H9 (cell line): ENCODE measurements at regions not wholly inside any gene's neighbourhood (a gene's known extent, or its start where the extent isn't known, plus 50 kb on each side); places are given as distances from the start of the nearest gene placed in this dataset.

Source experiments
- DNase-seq: peaks from one replicate; pipeline ENCODE4 v3.0.0-alpha.2; 2017
- H2AFZ ChIP-seq: one replicate; pipeline ENCODE4 v1.6.1; 2013; ENCODE audit warnings: mild to moderate bottlenecking, low read length, control low read depth, moderate library complexity
- H2AK5ac ChIP-seq: 2 replicates; pipeline ENCODE4 v1.6.1; 2013; ENCODE audit warnings: low read length, control low read depth, mixed read lengths; ENCODE audit not compliant: insufficient read length
- H2BK120ac ChIP-seq: one replicate; pipeline ENCODE4 v1.6.1; 2013; ENCODE audit warnings: low read depth, mild to moderate bottlenecking, low read length, control low read depth, inconsistent platforms; ENCODE audit not compliant: poor library complexity, severe bottlenecking
- H2BK12ac ChIP-seq: 2 replicates; pipeline ENCODE4 v1.6.1; 2013; ENCODE audit warnings: low read length, control low read depth, mixed read lengths, low read depth; ENCODE audit not compliant: insufficient read length
- H2BK15ac ChIP-seq: 2 replicates; pipeline ENCODE4 v1.6.1; 2013; ENCODE audit warnings: low read depth, low read length, control low read depth
- H2BK20ac ChIP-seq: one replicate; pipeline ENCODE4 v1.6.1; 2013; ENCODE audit warnings: low read depth, mild to moderate bottlenecking, low read length, control low read depth, inconsistent platforms; ENCODE audit not compliant: poor library complexity, severe bottlenecking
- H2BK5ac ChIP-seq: 2 replicates; pipeline ENCODE4 v1.6.1; 2013; ENCODE audit warnings: low read length, control low read depth, mixed read lengths; ENCODE audit not compliant: insufficient read length
- H3K14ac ChIP-seq: 2 replicates; pipeline ENCODE4 v1.6.1; 2013; ENCODE audit warnings: low read length, control low read depth; ENCODE audit not compliant: insufficient read depth
- H3K18ac ChIP-seq: 2 replicates; pipeline ENCODE4 v1.6.1; 2013; ENCODE audit warnings: low read depth, mild to moderate bottlenecking, mixed read lengths, low read length, control low read depth; ENCODE audit not compliant: insufficient read length
- H3K23ac ChIP-seq: 2 replicates; pipeline ENCODE4 v1.6.1; 2013; ENCODE audit warnings: low read length, control low read depth, mixed read lengths, low read depth; ENCODE audit not compliant: insufficient read length
- H3K23me2 ChIP-seq: 2 replicates; pipeline ENCODE4 v1.6.1; 2013; ENCODE audit warnings: low read depth, mild to moderate bottlenecking, mixed read lengths, low read length, control low read depth; ENCODE audit not compliant: insufficient read length, poor library complexity, severe bottlenecking
- H3K27ac ChIP-seq: 2 replicates; pipeline ENCODE4 v1.5.1; 2013; ENCODE audit warnings: low read length, control low read depth, mixed read lengths, low read depth; ENCODE audit not compliant: insufficient read length
- H3K27me3 ChIP-seq: 2 replicates; pipeline ENCODE4 v1.6.1; 2013; ENCODE audit warnings: low read length, control low read depth, inconsistent platforms; ENCODE audit not compliant: insufficient read depth
- H3K4ac ChIP-seq: 2 replicates; pipeline ENCODE4 v1.6.1; 2013; ENCODE audit warnings: low read depth, mild to moderate bottlenecking, control low read depth, inconsistent platforms, low read length, moderate library complexity
- H3K4me1 ChIP-seq: 2 replicates; pipeline ENCODE4 v1.6.1; 2013; ENCODE audit warnings: low read length, control low read depth, inconsistent platforms; ENCODE audit not compliant: insufficient read depth
- H3K4me2 ChIP-seq: 2 replicates; pipeline ENCODE4 v1.6.1; 2013; ENCODE audit warnings: low read length, control low read depth, mixed read lengths; ENCODE audit not compliant: insufficient read length, insufficient read depth
- H3K56ac ChIP-seq: 2 replicates; pipeline ENCODE4 v1.6.1; 2013; ENCODE audit warnings: low read depth, mild to moderate bottlenecking, mixed read lengths, low read length, control low read depth; ENCODE audit not compliant: insufficient read length
- H3K79me1 ChIP-seq: 2 replicates; pipeline ENCODE4 v1.6.1; 2013; ENCODE audit warnings: low read depth, mild to moderate bottlenecking, moderate library complexity, low read length, control low read depth, inconsistent platforms; ENCODE audit not compliant: insufficient read depth, poor library complexity, severe bottlenecking
- H3K79me2 ChIP-seq: 2 replicates; pipeline ENCODE4 v1.6.1; 2013; ENCODE audit warnings: low read length, control low read depth, inconsistent platforms; ENCODE audit not compliant: insufficient read depth
- H3K9ac ChIP-seq: 2 replicates; pipeline ENCODE4 v1.6.1; 2013; ENCODE audit warnings: low read length, control low read depth, mixed read lengths; ENCODE audit not compliant: insufficient read length; ENCODE audit errors: extremely low read depth
- H3K9me3 ChIP-seq: one replicate; pipeline ENCODE4 v1.6.1; 2013; ENCODE audit warnings: low read depth, low read length, inconsistent platforms; ENCODE audit not compliant: control insufficient read depth
- H3T11ph ChIP-seq: one replicate; pipeline ENCODE4 v1.6.1; 2013; ENCODE audit warnings: mild to moderate bottlenecking, low read length, control low read depth, inconsistent platforms
- H4K20me1 ChIP-seq: one replicate; pipeline ENCODE4 v1.6.1; 2013; ENCODE audit not compliant: control insufficient read depth, insufficient read length, insufficient read depth
- H4K5ac ChIP-seq: 2 replicates; pipeline ENCODE4 v1.6.1; 2013; ENCODE audit warnings: low read depth, mild to moderate bottlenecking, mixed read lengths, low read length, control low read depth; ENCODE audit not compliant: insufficient read length
- H4K8ac ChIP-seq: replicated peaks from 2 replicates; pipeline ENCODE4 v1.6.1; 2013; ENCODE audit warnings: low read length, control low read depth, mixed read lengths, low read depth; ENCODE audit not compliant: insufficient read length
- H4K91ac ChIP-seq: 2 replicates; pipeline ENCODE4 v1.6.1; 2013; ENCODE audit warnings: low read depth, mild to moderate bottlenecking, moderate library complexity, mixed read lengths, low read length, control low read depth; ENCODE audit not compliant: insufficient read length
- H3K27ac Mint-ChIP-seq, 3 experiments: 2 replicates in 2 of 3; 3 replicates in 1 of 3; pipeline ENCODE4 v1.8.0; 2020 to 2021; ENCODE audit warnings: mixed read lengths in 3 of 3, mild to moderate bottlenecking in 1 of 3, moderate library complexity in 1 of 3
- H3K27me3 Mint-ChIP-seq: 2 replicates; pipeline ENCODE4 v1.8.0; 2021; ENCODE audit warnings: low read depth, mild to moderate bottlenecking, moderate library complexity, mixed read lengths
- H3K36me3 Mint-ChIP-seq, 3 experiments: 2 replicates in 2 of 3; 3 replicates in 1 of 3; pipeline ENCODE4 v1.8.0; 2020 to 2021; ENCODE audit warnings: low read depth in 3 of 3, mixed read lengths in 3 of 3; ENCODE audit not compliant: insufficient read depth in 1 of 3
- H3K4me1 Mint-ChIP-seq, 2 experiments: 2 replicates each; pipeline ENCODE4 v1.8.0; 2020; ENCODE audit warnings: mixed read lengths in 2 of 2
- H3K4me3 Mint-ChIP-seq, 2 experiments: 2 replicates in 1 of 2; 3 replicates in 1 of 2; pipeline ENCODE4 v1.8.0; 2020 to 2021; ENCODE audit warnings: mild to moderate bottlenecking in 2 of 2, mixed read lengths in 2 of 2, moderate library complexity in 1 of 2
- H3K9me3 Mint-ChIP-seq, 2 experiments: 2 replicates in 1 of 2; 3 replicates in 1 of 2; pipeline ENCODE4 v1.8.0; 2020; ENCODE audit warnings: mild to moderate bottlenecking in 2 of 2, mixed read lengths in 2 of 2, moderate library complexity in 1 of 2
- CTCF ChIP-seq: fragments of 200-600 bp; sonication (generic); conservative IDR thresholded peaks from 3 replicates; pipeline ENCODE4 v1.8.0; 2021; ENCODE audit warnings: antibody characterized with exemption, mild to moderate bottlenecking
- WGBS: extraction: QIAGEN DNeasy Blood & Tissue Kit; methylation state at CpG from one replicate; pipeline ENCODE4 v1.1.7; 2013; ENCODE audit warnings: missing lambda C conversion rate, low lambda C conversion rate, mixed read lengths; ENCODE audit not compliant: insufficient read length; ENCODE audit errors: extremely low coverage; 5-methylcytosine and 5-hydroxymethylcytosine counted together

DNA sequence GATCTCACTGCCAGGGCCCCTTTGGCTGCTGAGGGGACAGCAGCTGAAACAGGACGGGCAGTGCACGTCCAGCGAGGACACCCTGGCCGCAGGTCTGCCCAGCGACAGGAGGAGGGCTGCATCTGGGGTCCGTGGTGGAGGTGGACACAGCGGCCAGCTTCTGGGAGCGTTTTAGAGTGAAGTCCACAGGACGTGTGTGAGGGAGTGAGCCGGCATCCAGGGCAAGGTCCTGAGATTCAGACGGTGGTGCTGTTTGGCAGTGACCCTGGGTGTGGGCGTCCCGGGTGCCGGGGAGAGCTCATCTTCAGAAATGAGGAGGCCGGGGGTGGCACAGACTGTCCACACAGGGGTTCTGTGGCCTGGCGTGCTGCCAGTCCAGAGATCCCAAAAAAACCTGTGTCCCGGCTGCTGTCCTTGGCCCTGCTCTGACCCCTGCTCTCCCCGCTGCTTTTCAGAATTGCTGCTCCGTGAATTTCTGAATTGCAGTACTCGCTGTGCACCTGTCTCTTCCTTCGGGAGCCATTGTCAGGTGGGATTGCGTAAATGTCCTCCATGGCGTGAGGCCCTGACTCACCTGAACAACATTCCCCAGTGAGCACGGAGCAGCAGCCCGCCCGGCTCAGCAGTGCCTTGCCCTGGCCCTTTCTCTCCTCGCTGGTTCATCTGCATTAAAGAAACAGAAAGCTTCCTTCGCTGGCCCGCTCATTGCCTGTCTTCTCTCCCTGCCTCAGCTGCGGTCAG, 183.5 kb upstream of the C14orf180 start:
- Histone ChIP-seq H4K20me1 (no peaks in the 10 kb centered on the region), H3K27ac (no peak overlapping the region), H3K9me3 (no peaks in the 10 kb centered on the region), H2AFZ (no peak overlapping the region), H3K9ac (no peak overlapping the region), H3K4me1 (no peaks in the 10 kb centered on the region), H3K4me2 (no peak overlapping the region), H4K8ac (no peak overlapping the region), H2BK5ac (no peak overlapping the region), H4K5ac (no peak overlapping the region), H2BK15ac (no peak overlapping the region), H2AK5ac (no peak overlapping the region), H3K79me2 (no peaks in the 10 kb centered on the region), H3K23ac (no peak overlapping the region), H3K14ac (no peak overlapping the region; the same call in 1 of the 2 replicates), H3K79me1 (no peaks in the 10 kb centered on the region), H3K4ac (no peak overlapping the region), H4K91ac (no peak overlapping the region), H3K18ac (no peak overlapping the region), H2BK12ac (no peak overlapping the region), H3T11ph (no peak overlapping the region), H2BK20ac (no peak overlapping the region), H3K23me2 (no peaks in the 10 kb centered on the region), H2BK120ac (no peak overlapping the region), H3K27me3 (no peaks in the 10 kb centered on the region), H3K56ac (no peak overlapping the region)
- peaks cover 6% of the 10 kb centered on the region; the same call in 1 of the 2 replicates for H3K27me3 Mint-ChIP-seq
- peak overlapping the region in 1 of 2 experiments; percentile 38; a peak in 1 of 5 replicates for H3K4me3 Mint-ChIP-seq
- H3K4me1 Mint-ChIP-seq: peaks cover 19 to 34% of the 10 kb centered on the region in 2 experiments
- H3K36me3 Mint-ChIP-seq: peaks cover 11 to 33% (median 11%) of the 10 kb centered on the region in 3 experiments
- H3K27ac Mint-ChIP-seq: peak overlapping the region; percentile 37 to 46 (median 40); a peak in 2 of 7 replicates
- peak; percentile 28 for DNase-seq
- no CpG with 5 or more reads among the region's 30 CpGs for WGBS
- TF ChIP-seq CTCF: no peak
- peaks cover 24 to 34% of the 10 kb centered on the region in 2 experiments for H3K9me3 Mint-ChIP-seq
